M059J (cell line): ENCODE measurements at regions not wholly inside any gene's neighbourhood (a gene's known extent, or its start where the extent isn't known, plus 50 kb on each side); places are given as distances from the start of the nearest gene placed in this dataset.

Experiments
- DNase-seq: peaks from one replicate; pipeline ENCODE4 v3.0.0-alpha.2; 2012; ENCODE audit warnings: low read depth

DNA sequence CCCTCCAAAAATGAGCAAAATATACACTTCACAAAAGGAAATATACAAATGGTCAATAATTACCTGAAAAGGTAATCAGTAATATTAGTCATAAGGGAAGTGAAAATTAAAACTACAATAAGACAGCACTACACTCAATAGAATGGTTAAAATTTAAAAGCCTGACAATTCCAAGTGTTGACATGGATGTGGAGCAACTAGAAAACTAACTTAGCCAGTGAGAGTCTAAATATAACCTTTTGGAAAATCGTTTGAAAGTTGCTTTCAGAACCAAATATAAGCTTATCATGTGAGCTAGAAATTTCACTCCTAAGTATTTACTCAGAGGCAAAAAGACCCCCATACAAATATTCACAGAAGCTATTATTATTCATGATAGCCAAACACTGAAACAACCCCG is 105.1 kb upstream of the MVB12B start:
- no peak for DNase-seq

GRCh38 chr9:126222363-126222834 is 104.2 kb upstream of the MVB12B start:
- DNase-seq, result no peak

- DNase-seq, result no peak
These were observed 103.7 kb upstream of the MVB12B start for GRCh38 chr9:126222835-126223431.

DNA sequence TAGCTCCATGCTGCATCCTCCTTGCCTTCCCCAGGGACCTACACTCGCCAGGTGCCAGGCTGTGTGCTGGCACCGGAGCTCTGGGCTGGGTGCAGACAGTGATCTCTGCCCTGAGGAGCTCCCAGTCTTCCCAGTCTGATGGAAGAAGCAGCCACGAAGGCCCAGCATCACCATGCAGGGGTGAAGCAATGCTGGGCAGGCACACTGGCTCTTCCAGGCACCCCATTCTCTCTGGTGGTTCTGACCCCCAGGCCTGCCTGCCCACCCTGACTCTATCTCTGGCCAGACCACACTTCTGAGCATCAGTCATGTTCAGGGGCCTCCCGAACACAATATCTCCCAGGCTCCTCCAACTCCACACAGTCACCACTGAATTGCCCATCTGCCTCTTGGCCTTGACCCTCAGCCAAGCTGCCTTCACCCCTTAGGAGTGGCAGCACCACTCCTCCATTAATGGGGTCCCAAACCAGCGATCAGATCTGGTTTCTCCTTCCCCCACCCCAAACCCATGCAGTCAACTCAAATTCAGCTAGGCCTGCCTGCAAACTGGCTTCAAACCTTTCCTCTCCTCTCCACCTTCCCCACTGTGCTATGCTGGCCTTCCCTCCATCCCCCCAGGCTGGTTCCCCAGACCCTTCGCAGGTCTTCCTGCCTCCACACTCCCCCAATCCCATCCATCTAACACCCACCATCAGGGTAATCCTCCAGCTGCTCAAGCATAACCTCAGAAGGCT is 102.7 kb upstream of the MVB12B start:
- DNase-seq, result no peak

DNA sequence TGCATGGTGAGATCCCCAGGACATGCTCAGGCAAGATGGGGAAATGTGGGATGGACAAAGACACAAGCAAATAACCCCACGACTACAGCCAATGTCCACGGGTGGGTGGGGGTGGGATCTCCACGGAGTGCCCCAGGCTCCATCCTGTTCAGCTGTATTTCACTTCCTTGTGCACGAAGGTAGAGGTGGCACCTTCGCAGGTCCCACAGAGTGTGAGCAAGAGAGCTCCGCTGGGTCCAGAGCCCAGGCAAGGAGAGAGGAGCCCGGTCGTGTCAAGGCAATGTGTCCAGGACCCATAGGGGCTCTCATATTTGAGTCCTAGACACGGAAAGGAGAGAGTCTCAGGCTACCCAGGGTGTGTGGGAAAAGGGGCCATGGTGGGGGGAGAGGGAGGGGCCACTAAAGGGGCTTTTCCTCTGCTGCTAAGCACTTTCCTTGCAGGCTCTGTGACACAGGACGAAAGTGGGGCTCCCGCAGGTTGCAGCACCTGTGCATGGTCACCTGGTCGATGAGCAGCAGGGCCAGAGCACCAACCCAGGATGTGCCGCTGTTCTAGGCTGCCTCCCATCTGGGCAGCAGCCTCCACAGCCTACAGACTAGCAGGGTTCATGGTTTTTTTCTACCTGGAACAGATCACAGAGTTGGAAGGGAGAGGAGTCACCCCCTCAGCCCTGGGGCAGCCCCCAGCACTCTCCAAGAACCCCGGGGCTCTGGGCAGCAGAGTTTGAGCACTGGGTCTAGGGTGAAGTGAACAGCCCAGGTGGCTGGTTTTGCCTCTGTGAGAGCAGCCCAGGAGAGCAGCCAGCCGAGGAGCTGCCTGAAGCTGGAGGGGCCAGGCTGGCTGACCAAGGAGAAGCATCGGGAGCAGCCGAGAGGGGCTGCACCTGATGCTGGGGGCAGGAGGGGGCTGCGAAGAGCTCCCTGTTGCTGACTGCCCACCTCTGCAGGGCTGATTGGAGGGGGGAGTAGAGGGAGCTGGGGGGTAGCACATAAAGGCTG is 100.7 kb upstream of the MVB12B start:
- DNase-seq, result no peak

GRCh38 chr9:126226991-126227936 is 99.4 kb upstream of the MVB12B start:
- DNase-seq, result no peak

DNA sequence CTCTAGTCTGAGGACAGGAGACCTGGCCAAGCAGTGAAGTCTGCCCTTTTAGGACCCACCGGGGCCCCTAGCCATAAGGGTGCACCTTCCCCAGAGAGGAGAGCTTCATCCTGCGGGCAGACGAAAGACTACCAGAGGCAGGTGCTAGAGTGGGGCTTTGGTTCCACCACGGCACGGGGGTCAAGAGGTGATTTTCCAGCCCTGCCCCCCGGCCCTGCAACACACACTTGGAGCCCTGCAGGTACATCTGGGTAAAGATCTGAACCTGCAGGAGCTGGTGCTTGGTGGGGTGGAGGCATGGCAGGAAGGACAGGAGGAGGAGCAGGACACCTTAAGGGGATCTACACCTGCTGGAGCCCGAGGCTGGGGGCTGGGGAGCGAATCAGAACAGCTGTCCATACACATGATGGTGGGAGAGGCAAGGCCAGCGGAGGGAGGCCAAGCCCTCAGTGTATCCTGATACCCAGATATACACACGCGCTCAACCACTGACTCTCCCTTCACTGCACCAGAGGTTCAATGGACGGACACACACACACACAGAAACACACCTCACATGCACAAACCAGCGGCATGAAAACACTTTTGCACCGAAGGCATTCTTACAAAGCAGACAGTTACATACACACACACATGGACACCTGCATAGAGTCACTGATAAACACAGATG is 98.4 kb upstream of the MVB12B start:
- no peak for DNase-seq

GRCh38 chr9:126228781-126229444 is 97.7 kb upstream of the MVB12B start:
- DNase-seq, result peak; percentile 56

DNA sequence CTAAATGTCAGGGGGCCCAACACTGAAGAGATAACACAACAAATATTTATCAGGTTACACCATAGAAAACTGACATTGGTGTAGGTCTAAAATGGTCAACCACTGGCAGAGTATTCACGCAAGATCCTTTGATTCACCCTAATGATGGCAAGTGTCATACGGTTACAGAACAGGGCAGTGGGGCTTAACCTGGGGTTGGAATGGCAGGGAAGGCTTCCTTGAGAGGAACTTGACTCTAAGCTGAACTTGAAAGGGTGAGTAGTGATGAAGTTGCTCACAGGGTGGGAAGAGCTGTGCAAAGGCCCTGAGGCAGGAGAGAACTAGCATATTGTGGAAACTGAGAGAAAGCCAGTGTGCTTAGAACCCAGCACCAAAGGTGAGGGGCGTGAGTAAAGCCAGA is 97.1 kb upstream of the MVB12B start:
- no peak for DNase-seq

DNA sequence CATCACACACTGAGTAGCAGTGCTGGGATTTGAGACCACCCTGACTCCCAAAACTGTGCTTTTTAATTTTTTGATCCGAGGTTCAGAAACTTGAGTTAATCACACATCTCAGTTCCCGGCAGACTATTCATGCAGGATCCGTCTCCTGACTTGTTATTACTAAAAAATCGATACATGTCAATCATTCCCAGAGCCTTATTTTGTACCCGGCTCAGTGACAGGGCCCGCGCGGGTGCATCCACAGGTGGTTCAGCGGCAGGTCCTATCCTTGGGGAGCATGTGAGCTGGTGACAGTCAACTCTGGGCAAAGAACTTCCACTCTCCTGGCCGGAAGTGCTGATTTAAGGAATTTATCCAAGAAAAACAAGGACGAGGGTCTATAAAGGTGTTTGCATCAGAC is 95.9 kb upstream of the MVB12B start:
- DNase-seq, result no peak

DNA sequence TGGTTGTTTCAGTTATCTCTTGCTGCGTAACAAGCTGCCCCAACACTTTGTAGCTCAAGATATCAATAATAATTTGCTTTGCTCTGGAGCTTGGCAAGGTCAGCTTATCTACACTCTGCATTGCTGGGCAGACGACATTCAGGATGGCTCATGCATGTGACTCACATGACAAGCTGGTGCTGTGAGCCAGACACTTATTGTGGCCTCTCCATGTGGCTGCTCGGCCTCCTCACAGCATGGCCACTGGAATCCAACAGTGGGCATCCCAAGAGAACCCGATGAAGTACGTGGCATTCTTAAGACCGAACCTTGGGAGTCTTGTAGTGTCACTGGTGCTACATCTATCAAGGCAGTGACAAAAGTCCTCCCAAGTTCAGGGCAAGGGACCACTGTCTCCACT is 94.2 kb upstream of the MVB12B start:
- peak; percentile 8 for DNase-seq

DNA sequence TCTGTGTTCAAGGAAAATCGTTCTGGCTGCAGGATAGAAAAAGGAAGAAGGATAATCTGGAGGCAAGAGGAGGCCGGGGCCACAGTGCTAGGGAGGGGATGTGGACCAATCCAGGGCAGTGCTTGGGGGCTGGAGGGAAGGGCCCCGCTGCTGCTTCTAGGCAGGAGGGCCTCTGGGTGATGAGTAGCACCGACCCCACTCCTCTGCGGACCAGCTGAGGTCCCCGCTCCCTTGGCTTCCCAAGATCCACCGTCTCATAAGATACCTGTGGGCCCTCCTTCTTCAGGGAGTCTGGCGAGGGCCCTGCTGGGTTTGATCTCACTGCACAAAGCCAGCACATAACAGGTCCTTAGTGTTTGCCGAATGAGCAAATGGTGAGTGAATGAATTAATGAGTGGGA is 93.5 kb upstream of the MVB12B start:
- no peak for DNase-seq

DNA sequence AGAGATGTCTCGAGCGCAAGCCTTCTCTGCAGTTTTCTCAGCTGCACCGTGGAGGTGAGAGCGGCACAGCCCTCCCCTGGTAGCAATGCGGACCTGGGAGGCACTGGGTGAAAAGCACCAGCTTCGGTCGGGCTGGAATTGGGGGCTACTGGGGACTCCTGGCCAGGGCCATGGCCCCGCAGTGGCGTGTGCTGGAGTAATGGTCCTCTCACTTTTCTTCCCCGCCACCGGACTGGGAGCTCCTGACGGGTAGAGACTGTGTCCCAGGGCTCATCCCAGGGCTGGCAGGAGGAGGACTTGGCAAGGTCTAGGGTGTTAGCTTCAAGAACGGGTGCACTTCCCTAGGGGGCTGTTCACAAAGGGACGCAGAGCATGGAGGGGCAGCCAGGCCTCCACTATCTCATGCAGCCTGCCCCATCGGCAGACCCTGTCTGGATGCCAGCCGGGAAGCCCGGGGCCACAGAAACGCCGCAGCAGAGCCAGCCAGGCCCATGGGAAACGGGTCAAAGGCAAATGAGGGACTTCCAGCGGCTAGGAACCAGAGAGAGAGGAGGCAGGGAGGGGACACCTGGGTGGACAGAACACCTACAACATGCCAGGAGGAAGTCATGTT is 92.6 kb upstream of the MVB12B start:
- no peak for DNase-seq

DNA sequence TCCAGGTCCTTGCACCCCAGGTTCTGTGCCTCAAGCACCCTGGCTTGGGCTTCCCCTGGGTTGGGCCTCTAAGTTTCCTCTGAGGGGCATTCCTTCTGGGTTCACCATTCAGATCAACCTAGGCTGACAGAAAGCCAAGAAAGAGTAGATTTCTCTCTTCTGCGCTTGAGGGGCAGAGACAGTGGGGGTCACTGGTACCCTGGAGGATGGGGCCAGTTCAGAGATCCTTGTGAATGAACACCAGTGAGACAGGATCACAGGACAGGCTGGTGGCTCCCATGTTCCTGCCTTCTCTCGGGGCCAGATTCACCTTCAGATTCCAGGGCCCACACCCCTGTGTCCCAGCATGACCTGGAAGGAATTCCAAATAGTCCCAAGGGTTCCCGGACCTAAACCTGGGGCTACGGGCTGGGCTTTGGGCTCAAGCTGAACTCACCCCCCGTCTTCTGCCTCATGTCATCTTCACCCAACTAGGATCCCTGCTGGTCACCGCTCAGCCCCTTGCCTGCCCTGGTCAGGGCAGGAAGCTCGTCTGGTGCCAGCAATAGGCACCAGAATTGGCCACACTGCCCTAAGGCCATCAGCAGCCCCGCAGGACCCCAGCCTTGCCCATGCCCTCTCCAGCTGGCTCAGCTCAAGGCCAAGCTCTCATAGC is 91.8 kb upstream of the MVB12B start:
- DNase-seq, result no peak

- no peak for DNase-seq
These were observed 91.0 kb upstream of the MVB12B start for GRCh38 chr9:126235336-126236243.

- DNase-seq, result no peak
These were observed 90.4 kb upstream of the MVB12B start for GRCh38 chr9:126236273-126236672.

DNA sequence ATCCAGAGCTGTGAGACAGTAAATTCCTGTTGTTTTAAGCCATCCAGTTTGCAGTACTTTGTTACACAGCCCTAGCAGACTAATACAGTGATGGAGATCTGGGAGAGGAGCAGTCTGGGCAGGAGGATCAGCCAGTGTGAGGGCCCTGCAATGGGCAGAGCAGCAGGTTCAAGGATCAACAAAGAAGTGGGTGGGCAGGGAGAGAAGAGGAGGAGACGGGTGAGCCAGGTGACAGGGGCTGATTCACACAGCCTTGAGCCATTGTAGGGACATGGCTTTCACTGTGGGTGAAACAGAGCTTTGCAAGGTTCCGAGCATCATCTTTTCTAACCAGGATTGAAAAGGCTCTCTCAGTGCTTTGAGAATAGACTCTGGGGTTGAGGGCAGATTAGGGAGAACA is 88.2 kb upstream of the MVB12B start:
- DNase-seq, result no peak

DNA sequence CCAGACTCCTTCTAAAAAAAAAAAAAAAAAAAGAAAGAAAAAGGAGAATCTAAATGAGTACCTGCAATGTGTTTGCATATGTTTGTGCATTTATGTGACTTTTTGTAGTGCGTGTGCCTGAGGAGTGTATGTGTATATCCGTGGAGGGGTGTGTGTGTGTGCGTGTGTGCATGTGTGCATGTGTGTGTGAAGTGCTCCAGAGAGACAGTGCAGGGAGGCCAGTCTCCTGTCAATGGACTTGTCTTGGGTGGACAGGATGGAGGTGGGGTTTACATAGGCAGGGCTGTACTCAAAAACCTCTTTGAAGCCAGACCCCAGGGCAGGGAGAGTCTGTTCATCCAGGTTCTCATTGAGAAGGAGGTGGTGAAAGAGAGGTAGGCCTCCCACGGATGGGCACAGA is 87.1 kb upstream of the MVB12B start:
- no peak for DNase-seq
